ENCODE measurements at regions not wholly inside any gene's neighbourhood (a gene's known extent, or its start where the extent isn't known, plus 50 kb on each side); places are given as distances from the start of the nearest gene placed in this dataset.

DNA sequence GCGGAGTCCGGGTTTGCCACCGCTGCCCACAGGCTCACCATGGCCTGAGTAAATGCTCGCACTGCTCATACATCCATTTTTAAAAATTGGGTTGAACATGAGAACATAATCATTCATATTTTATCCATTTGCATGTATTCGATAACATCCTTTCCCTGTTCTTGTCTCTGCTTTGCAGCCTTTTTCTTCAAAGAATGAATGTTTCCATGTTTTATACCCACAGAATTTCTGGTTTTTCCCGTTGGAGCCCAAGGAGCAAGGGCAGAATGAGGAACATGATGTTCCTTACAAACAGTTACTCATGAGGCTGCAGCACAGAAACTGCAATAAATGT is 146.5 kb downstream of the CCDC74A start:
- TF ChIP-seq JUND (IDR thresholded peaks at IDR 0.05) (no peak), TAF1 (conservative IDR thresholded peaks at IDR 0.05) (no peak), EGR1 (IDR thresholded peaks at IDR 0.05; ENCODE audit: low read depth in 2 of 2) (no peak), GABPA (IDR thresholded peaks at IDR 0.05 in 1 of 2, conservative IDR thresholded peaks at IDR 0.05 in 1 of 2) (no peak)
- TF ChIP-seq, protein P1, sequence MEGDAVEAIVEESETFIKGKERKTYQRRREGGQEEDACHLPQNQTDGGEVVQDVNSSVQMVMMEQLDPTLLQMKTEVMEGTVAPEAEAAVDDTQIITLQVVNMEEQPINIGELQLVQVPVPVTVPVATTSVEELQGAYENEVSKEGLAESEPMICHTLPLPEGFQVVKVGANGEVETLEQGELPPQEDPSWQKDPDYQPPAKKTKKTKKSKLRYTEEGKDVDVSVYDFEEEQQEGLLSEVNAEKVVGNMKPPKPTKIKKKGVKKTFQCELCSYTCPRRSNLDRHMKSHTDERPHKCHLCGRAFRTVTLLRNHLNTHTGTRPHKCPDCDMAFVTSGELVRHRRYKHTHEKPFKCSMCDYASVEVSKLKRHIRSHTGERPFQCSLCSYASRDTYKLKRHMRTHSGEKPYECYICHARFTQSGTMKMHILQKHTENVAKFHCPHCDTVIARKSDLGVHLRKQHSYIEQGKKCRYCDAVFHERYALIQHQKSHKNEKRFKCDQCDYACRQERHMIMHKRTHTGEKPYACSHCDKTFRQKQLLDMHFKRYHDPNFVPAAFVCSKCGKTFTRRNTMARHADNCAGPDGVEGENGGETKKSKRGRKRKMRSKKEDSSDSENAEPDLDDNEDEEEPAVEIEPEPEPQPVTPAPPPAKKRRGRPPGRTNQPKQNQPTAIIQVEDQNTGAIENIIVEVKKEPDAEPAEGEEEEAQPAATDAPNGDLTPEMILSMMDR (IDR thresholded peaks at IDR 0.05; ENCODE audit: low read depth, low read length, missing input control): no peak
- TF ChIP-seq, protein P2, sequence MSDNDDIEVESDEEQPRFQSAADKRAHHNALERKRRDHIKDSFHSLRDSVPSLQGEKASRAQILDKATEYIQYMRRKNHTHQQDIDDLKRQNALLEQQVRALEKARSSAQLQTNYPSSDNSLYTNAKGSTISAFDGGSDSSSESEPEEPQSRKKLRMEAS (IDR thresholded peaks at IDR 0.05): no peak

Measured in liver (tissue), 3 donors.